WTC11 (cell line): ENCODE measurements at regions not wholly inside any gene's neighbourhood (a gene's known extent, or its start where the extent isn't known, plus 50 kb on each side); places are given as distances from the start of the nearest gene placed in this dataset.

Source experiments
- ATAC-seq: fragments of 200-7000 bp; cut with Tn5 transposase; 2 replicates; pipeline ENCODE4 v1.10.0; 2021; ENCODE audit warnings: mild to moderate bottlenecking, moderate library complexity
- CTCF ChIA-PET: fragments of 300-600 bp; sonication (Branson Sonifier 250); formaldehyde crosslinking; loops from one replicate; lab custom pipeline; 2021; ENCODE audit warnings: antibody characterized with exemption; lab: Charles Lee
- POLR2A ChIA-PET: fragments of 350-600 bp; sonication (Branson Sonifier 250); formaldehyde crosslinking; loops from one replicate; lab custom pipeline; 2021; ENCODE audit warnings: antibody characterized with exemption; lab: Charles Lee
- DNase-seq: peaks from one replicate; pipeline ENCODE4 v3.0.0; 2021; ENCODE audit warnings: low spot score
- H3K27ac Mint-ChIP-seq: 2 replicates; pipeline ENCODE4 v1.8.0; 2021; ENCODE audit warnings: mixed read lengths
- H3K27me3 Mint-ChIP-seq: 2 replicates; pipeline ENCODE4 v1.8.0; 2021; ENCODE audit warnings: low read depth, mild to moderate bottlenecking, moderate library complexity, mixed read lengths
- H3K36me3 Mint-ChIP-seq: 2 replicates; pipeline ENCODE4 v1.8.0; 2021; ENCODE audit warnings: mixed read lengths
- H3K4me1 Mint-ChIP-seq: 2 replicates; pipeline ENCODE4 v1.8.0; 2022; ENCODE audit warnings: mixed read lengths
- H3K4me3 Mint-ChIP-seq: 2 replicates; pipeline ENCODE4 v1.8.0; 2021; ENCODE audit warnings: mild to moderate bottlenecking, moderate library complexity, mixed read lengths
- H3K9me3 Mint-ChIP-seq: 2 replicates; pipeline ENCODE4 v1.8.0; 2021; ENCODE audit warnings: mixed read lengths
- ATF1 ChIP-seq: sonication (generic); formaldehyde crosslinking; IDR thresholded peaks from 2 replicates; pipeline ENCODE4 v1.8.1; 2023; ENCODE audit warnings: mild to moderate bottlenecking, moderate library complexity, missing genetic modification reagents
- CBFB ChIP-seq: sonication (generic); formaldehyde crosslinking; IDR thresholded peaks from 2 replicates; pipeline ENCODE4 v1.8.1; 2022; ENCODE audit warnings: mild to moderate bottlenecking, low read depth, missing genetic modification reagents
- FOXJ3 ChIP-seq: sonication (generic); formaldehyde crosslinking; IDR thresholded peaks from 2 replicates; pipeline ENCODE4 v1.9.0; 2021; ENCODE audit warnings: missing genetic modification reagents, mild to moderate bottlenecking, borderline replicate concordance
- HMGA2 ChIP-seq: fragments of 250-450 bp; sonication (Bioruptor Pico); IDR thresholded peaks from 2 replicates; pipeline ENCODE4 v1.4.0; 2021; ENCODE audit warnings: mild to moderate bottlenecking, moderate library complexity
- NFYB ChIP-seq: sonication (generic); formaldehyde crosslinking; conservative IDR thresholded peaks from 2 replicates; pipeline ENCODE4 v1.8.0; 2022; ENCODE audit warnings: low read depth, missing genetic modification reagents
- NR1H2 ChIP-seq: sonication (generic); formaldehyde crosslinking; IDR thresholded peaks from 2 replicates; pipeline ENCODE4 v1.9.0; 2021; ENCODE audit warnings: mild to moderate bottlenecking, moderate library complexity, missing genetic modification reagents
- OVOL2 ChIP-seq: fragments of 250-450 bp; sonication (Bioruptor Pico); IDR thresholded peaks from 2 replicates; pipeline ENCODE4 v1.9.0; 2021; ENCODE audit warnings: mild to moderate bottlenecking, borderline replicate concordance
- PRRX2 ChIP-seq: fragments of 250-450 bp; sonication (Bioruptor Pico); IDR thresholded peaks from 2 replicates; pipeline ENCODE4 v1.8.0; 2021; ENCODE audit warnings: mild to moderate bottlenecking
- ZBTB21 ChIP-seq: sonication (generic); formaldehyde crosslinking; IDR thresholded peaks from 2 replicates; pipeline ENCODE4 v1.8.1; 2023; ENCODE audit warnings: mild to moderate bottlenecking, missing genetic modification reagents, borderline replicate concordance
- TF ChIP-seq, protein P1 (sequence below): sonication (generic); formaldehyde crosslinking; IDR thresholded peaks from 2 replicates; pipeline ENCODE4 v1.8.0; 2022; ENCODE audit warnings: missing genetic modification reagents
- TF ChIP-seq, protein P2 (sequence below): sonication (generic); formaldehyde crosslinking; IDR thresholded peaks from 2 replicates; pipeline ENCODE4 v1.8.1; 2022; ENCODE audit warnings: mild to moderate bottlenecking, missing genetic modification reagents, moderate library complexity, borderline replicate concordance
- TF ChIP-seq, protein P3 (sequence below): sonication (generic); formaldehyde crosslinking; IDR thresholded peaks from 2 replicates; pipeline ENCODE4 v1.8.1; 2022; ENCODE audit warnings: mild to moderate bottlenecking, moderate library complexity, missing genetic modification reagents
- TF ChIP-seq, protein P4 (sequence below): sonication (generic); formaldehyde crosslinking; IDR thresholded peaks from 2 replicates; pipeline ENCODE4 v1.8.0; 2022; ENCODE audit warnings: mild to moderate bottlenecking, missing genetic modification reagents

DNA sequence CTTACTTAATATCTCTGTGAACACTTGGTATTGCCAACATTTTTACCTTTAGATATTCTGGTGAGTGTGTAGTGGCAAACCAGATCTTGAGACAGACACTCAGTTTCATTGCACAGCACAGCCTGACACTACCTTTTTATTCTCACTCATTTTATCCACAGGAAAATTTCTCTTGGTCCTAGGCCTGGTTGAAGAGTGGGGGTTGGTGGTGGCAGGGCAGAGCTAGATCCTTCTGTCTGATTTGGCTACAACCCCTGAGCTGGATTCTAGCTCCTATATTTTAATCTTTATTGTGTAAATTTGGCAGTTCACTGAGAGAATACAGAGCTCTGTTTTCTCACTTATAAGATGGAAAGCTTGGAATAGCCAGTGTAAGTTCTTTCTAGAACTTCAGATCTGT lies 396.9 kb downstream of the LRIG3 start (continued):
- TF ChIP-seq ATF1 (CRISPR knock-in tag): no peak
- TF ChIP-seq FOXJ3 (CRISPR knock-in tag): no peak
- TF ChIP-seq, protein P1, sequence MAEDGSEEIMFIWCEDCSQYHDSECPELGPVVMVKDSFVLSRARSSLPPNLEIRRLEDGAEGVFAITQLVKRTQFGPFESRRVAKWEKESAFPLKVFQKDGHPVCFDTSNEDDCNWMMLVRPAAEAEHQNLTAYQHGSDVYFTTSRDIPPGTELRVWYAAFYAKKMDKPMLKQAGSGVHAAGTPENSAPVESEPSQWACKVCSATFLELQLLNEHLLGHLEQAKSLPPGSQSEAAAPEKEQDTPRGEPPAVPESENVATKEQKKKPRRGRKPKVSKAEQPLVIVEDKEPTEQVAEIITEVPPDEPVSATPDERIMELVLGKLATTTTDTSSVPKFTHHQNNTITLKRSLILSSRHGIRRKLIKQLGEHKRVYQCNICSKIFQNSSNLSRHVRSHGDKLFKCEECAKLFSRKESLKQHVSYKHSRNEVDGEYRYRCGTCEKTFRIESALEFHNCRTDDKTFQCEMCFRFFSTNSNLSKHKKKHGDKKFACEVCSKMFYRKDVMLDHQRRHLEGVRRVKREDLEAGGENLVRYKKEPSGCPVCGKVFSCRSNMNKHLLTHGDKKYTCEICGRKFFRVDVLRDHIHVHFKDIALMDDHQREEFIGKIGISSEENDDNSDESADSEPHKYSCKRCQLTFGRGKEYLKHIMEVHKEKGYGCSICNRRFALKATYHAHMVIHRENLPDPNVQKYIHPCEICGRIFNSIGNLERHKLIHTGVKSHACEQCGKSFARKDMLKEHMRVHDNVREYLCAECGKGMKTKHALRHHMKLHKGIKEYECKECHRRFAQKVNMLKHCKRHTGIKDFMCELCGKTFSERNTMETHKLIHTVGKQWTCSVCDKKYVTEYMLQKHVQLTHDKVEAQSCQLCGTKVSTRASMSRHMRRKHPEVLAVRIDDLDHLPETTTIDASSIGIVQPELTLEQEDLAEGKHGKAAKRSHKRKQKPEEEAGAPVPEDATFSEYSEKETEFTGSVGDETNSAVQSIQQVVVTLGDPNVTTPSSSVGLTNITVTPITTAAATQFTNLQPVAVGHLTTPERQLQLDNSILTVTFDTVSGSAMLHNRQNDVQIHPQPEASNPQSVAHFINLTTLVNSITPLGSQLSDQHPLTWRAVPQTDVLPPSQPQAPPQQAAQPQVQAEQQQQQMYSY (CRISPR knock-in tag): no peak

DNA sequence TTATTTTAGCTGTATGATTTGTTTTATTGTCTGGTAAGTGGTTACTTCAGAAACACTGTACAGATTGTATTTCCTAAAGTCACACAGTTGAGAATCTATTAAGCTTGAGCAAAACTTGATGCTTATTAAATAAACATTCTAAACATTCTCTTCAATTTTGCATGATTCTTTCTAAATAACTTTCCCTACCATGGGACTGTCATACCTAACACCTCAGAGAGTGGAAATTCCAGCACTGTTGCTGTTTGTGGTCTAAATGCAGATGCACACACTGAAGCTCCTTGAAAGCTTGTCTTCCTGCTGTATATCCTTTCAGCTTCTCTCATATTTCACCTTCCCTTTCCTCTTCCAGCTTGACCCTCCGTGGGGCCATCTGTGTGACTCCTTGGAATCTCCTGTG lies 392.0 kb downstream of the LRIG3 start:
- Mint-ChIP-seq H3K27me3 (no peaks in the 10 kb centered on the region), H3K9me3 (0 out of 2 replicates have a peak, but pooled peaks cover 10% of the 10 kb centered on the region), H3K27ac (no peak overlapping the region), H3K4me1 (no peaks in the 10 kb centered on the region), H3K36me3 (no peaks in the 10 kb centered on the region), H3K4me3 (no peak overlapping the region)
- POLR2A ChIA-PET: no interaction called here
- DNase-seq (no peak), ATAC-seq (no peak)
- TF ChIP-seq HMGA2 (CRISPR knock-in tag) (no peak), ZBTB21 (no peak), PRRX2 (CRISPR knock-in tag) (no peak), NR1H2 (no peak), NFYB (CRISPR knock-in tag) (no peak), CBFB (CRISPR knock-in tag) (no peak), OVOL2 (no peak)
- TF ChIP-seq, protein P2, sequence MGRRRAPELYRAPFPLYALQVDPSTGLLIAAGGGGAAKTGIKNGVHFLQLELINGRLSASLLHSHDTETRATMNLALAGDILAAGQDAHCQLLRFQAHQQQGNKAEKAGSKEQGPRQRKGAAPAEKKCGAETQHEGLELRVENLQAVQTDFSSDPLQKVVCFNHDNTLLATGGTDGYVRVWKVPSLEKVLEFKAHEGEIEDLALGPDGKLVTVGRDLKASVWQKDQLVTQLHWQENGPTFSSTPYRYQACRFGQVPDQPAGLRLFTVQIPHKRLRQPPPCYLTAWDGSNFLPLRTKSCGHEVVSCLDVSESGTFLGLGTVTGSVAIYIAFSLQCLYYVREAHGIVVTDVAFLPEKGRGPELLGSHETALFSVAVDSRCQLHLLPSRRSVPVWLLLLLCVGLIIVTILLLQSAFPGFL: no peak
- TF ChIP-seq, protein P3, sequence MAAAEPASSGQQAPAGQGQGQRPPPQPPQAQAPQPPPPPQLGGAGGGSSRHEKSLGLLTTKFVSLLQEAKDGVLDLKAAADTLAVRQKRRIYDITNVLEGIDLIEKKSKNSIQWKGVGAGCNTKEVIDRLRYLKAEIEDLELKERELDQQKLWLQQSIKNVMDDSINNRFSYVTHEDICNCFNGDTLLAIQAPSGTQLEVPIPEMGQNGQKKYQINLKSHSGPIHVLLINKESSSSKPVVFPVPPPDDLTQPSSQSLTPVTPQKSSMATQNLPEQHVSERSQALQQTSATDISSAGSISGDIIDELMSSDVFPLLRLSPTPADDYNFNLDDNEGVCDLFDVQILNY: no peak
- CTCF ChIA-PET: interaction anchor here (2.2 kb wide), 1 partner anchor 12 kb away, joined by 7 read pairs; no protein-coding TSS in a partner anchor

DNA sequence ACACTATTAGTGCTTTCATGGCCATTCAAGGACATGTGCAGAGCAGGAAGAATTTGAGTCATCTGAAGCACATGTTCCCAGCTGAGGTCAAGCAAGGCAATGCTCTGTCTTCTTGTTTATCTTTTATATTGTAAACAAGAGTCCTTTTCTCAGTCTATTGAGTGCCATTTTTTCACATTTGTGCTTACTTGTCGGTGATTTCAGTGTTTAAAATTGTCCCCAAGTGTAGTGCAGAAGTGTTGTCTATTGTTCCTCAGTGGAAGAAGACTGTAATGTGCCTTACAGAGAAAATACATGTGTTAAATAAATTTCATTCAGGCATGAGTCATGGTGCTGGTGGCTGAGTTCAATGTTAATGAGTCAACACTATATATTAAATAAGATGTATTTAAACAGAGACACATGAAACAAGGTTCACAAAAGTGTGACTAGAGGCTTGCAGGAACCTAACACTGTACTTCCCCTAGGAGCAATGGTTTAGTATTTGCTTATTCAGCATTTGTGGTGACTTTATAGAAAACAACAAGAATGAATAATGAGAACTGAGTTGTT lies 391.1 kb downstream of the LRIG3 start:
- no peak for ATAC-seq
- POLR2A ChIA-PET: no interaction called here
- Mint-ChIP-seq H3K9me3 (0 out of 2 replicates have a peak, but pooled peaks cover 10% of the 10 kb centered on the region), H3K36me3 (no peaks in the 10 kb centered on the region), H3K4me1 (no peaks in the 10 kb centered on the region), H3K27ac (no peak overlapping the region), H3K27me3 (no peaks in the 10 kb centered on the region), H3K4me3 (no peak overlapping the region)
- CTCF ChIA-PET: interaction anchor here (2.2 kb wide), 1 partner anchor 12 kb away, joined by 7 read pairs; no protein-coding TSS in a partner anchor
- no peak for DNase-seq
- TF ChIP-seq, protein P4, sequence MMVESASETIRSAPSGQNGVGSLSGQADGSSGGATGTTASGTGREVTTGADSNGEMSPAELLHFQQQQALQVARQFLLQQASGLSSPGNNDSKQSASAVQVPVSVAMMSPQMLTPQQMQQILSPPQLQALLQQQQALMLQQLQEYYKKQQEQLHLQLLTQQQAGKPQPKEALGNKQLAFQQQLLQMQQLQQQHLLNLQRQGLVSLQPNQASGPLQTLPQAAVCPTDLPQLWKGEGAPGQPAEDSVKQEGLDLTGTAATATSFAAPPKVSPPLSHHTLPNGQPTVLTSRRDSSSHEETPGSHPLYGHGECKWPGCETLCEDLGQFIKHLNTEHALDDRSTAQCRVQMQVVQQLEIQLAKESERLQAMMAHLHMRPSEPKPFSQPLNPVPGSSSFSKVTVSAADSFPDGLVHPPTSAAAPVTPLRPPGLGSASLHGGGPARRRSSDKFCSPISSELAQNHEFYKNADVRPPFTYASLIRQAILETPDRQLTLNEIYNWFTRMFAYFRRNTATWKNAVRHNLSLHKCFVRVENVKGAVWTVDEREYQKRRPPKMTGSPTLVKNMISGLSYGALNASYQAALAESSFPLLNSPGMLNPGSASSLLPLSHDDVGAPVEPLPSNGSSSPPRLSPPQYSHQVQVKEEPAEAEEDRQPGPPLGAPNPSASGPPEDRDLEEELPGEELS (CRISPR knock-in tag): no peak
